ENCODE measurements at regions not wholly inside any gene's neighbourhood (a gene's known extent, or its start where the extent isn't known, plus 50 kb on each side); places are given as distances from the start of the nearest gene placed in this dataset.
"Not testable (repeated sequence)": the region's sequence is repeated elsewhere in the genome, so short reads cannot be mapped to it uniquely, and the experiment has no call there.

DNA sequence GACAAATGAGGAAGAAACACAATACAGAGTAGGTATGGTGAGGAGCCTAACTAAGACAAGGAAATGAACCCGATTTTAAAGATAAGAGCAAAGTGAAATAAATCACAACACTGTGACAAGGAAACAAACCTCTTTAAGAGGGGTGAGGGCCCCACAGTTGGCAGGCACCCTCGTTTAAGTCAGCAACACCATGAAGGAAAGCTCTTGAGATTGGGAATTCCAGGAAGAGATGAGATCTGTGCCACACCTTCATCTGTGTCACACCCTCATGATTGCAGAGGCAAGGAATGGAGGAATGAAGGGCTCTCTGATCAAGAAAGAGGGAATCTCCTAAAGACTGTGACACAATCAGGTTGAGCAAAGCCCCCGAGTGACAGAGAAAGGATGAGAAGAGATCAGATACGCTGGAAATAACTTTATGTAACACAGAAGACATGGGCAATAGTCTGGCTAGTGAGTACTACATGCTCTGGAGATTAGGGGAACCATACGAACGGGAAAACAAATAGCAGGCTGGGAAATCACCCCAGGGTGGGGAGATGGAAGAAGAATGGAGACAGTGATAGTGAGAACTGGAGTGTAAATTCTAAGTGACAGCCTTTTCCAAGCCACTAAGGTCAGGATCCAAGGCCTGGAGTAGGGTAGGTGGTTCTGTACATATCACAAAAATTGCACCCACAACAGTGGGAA lies 51.7 kb upstream of the TERB2 start:
- DNase-seq (ENCODE audit: low read depth in 3 of 3, low spot score in 2 of 3): not testable (repeated sequence)
